GM19438 (cell line): ENCODE measurements at regions not wholly inside any gene's neighbourhood (a gene's known extent, or its start where the extent isn't known, plus 50 kb on each side); places are given as distances from the start of the nearest gene placed in this dataset.

Experiments used
- ATAC-seq: cut with Tn5 transposase; IDR thresholded peaks from one replicate; pipeline ENCODE4 v1.9.1; 2021; ENCODE audit warnings: low read depth; ENCODE audit not compliant: unreplicated experiment

DNA sequence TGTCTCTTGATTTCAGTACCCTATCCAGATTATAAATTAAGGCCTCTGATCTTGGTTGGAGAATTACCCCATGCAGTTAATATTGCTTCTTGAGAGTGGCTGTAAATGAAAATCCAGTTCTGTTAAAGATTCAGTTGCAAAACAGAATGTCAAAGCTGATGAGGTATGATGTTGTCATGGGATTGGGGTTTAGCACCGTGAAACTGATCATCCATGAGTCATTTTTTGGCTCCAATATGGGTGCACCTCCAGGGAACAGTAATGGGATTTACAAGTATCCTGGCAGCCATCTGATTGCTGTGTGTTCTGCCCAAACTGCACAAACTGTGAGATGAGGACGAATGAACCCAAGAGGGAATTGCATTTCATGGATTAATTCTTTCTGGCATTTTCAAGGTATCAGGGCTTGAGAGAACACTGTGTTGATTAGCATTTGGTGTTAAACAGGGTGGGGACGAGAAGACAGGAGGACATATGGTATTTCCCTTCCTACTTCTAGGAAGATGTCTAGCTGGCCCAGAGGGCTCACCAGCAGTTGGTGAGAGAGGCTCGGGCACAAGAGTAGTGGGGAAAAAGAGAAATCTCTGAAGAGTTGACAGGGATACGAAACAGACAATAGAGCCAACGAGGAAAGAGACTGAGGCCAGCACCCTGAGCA lies 214.7 kb downstream of the GAS1 start:
- ATAC-seq = no peak

DNA sequence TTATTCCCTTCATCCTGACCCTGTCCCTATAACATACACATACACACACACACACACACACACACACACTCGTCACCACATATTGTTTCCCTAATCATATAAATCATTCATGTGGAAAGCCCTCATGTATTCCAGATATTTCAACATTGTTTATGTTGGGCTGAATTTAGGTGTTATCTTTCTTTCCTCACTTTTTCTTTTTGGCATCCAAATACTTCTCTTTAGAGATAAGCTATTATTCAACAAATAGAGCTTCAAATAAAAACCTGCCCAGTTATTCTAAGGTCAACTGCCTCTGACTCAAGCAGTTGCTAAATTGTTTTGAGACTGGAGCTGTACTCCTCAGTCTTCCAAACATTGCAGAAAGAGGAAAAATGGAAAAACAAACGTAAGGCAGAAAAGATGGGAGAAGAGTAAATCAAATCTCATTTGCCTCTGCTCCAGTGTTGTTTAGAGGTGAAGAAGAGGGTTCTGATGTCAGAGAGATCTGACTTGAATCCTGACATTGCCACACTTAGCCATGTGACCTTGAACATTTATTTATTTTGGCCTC lies 215.7 kb downstream of the GAS1 start:
- ATAC-seq = no peak

- ATAC-seq = no peak
Observed at GRCh38 chr9:86730163-86730928, 217.0 kb downstream of the GAS1 start.

DNA sequence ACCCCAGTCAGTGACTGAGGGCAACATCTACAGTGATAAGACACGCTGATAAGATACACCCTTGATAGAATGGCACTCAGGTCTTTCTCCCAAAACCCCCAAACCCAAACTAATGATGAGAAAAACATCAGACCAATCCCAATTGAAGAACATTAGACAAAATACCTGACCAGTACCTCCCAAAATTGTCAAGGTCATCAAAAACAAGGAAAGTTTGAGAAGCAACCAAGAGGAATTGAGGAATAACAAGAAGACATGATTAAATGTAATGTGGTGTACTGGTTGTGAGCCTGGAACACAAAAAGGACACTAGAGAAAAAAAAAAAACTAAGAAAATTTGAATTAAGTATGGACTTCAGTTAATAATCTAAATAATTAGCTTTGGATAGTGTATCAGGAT lies 222.8 kb downstream of the GAS1 start:
- ATAC-seq = no peak

DNA sequence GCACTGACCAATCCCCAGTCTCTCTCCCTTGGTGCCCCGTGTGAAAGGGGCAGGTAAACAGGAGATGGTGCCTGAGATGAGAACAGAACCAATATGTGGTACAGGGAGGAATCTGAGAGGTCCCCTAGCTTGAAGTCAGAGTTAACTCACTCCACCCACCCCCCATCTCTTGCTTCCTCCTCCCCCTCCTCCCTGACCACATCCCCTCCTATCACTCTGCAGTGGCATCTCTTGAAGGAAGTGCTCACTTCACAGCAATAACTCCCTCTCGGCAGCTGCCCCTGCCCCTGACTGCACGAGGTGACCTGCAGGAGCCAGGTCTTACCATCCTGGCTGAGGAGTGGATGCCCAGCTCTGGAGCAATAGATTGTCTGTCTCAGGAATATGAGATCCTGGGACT lies 224.0 kb downstream of the GAS1 start:
- no peak for ATAC-seq

GRCh38 chr9:86722706-86723075 lies 224.6 kb downstream of the GAS1 start:
- ATAC-seq = no peak

GRCh38 chr9:86721843-86722705 lies 225.2 kb downstream of the GAS1 start:
- no peak for ATAC-seq

- ATAC-seq = no peak
Observed at GRCh38 chr9:86721226-86721781, 226.0 kb downstream of the GAS1 start.

DNA sequence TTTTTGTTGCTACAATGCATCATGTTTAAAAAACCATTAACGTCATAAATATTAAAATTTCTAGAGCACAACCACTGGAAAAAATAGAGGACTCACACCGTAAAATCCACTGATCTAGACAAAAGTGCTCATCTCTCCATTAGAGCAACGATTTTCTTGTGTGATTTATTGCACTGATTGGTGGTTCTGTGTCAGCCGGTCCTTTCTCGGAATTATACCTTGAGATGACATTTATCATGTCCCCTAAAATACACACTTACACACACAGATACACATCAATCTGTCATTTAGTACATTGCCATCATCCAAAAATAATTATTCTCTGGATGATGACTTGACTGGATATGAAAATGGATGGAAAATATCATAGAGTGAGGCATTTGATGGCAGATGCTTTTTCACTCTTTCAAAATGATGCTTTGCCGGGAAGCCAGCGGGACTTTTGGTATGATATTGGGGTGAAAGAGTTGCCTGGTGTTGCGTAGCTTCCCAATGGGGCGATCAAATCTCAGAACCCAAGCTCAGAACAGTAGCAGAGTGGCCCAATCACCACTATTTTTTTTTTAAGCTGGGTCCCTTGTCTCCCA lies 226.6 kb downstream of the GAS1 start:
- no peak for ATAC-seq

DNA sequence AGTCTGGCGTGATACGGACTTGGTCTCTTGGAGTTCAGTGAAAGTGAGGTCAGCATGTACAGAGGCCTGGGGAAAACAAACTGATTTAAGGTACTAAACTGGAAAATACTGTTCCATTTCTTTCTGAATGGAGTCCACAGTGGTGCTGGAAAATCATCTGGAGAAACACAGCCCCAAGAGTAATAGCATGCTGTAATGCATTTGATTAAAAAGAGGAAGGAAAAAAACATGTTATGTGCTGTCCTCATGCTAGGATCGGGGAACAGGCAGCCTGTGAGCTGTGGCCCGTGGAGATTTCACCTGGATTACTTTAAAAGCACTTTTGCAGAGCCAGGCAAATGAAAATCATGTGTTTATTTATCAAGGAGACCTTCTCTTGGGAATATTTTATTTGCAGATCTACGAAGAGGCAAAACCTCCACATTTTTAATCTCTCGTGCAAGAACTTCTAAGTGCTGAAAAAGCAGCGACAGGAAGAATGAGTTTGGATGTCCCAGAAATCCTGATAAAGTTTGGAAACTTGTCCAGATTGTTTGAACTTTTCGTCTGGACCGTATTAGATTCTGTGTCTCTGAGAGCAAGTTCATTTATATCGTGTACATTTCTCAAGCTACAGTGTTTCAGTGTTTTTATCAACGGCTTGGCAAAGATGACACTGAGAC lies 228.8 kb downstream of the GAS1 start:
- ATAC-seq = no peak

DNA sequence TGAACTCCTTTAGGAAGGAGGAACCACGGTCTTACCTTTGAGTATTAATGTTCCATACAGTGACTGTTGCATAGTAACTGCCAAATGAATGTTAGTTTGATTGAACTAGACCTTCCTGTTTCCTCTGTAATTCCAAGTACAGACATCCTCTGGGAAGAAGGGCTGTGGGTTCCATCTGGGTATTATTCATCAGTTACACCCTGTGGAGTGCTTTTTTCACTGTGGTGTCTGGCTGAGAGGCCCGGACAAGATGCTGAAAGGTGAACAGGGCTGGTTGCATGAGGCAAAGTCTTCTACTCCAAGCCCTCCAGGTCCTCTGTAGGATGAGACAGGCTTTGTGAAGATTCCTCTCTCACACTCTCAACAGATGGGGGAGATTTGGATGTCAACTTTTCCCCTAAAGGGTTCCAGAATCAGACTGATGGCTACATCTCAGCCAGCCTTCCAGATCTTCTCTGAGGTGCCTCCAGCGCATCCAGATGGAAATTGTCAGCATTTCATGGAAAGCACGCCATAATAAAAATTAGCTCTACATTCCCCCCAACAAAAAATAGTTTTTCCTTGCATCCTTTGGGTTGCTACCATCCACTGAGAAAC lies 230.9 kb downstream of the GAS1 start:
- no peak for ATAC-seq

GRCh38 chr9:86714999-86715398 lies 232.3 kb downstream of the GAS1 start:
- no peak for ATAC-seq

DNA sequence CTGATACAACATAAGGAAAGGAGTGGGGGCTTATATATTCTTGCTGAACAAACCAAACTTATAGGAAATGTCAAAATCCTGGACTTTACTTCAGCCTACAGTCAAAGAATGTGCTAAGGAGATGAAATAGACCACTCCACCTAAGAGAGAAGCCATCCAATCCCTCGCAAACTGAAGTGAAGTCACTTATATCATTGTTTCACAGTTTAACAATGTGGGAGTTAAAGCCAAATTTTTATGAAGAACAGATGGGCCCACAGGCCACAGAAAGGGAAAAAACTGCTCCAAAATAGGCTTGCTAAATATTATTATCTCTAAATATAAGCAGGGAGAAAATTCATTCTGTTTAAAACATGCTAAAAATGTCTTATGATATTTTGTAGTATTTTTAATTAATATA lies 233.3 kb downstream of the GAS1 start:
- ATAC-seq = no peak

GRCh38 chr9:86713470-86713869 lies 233.8 kb downstream of the GAS1 start:
- no peak for ATAC-seq

DNA sequence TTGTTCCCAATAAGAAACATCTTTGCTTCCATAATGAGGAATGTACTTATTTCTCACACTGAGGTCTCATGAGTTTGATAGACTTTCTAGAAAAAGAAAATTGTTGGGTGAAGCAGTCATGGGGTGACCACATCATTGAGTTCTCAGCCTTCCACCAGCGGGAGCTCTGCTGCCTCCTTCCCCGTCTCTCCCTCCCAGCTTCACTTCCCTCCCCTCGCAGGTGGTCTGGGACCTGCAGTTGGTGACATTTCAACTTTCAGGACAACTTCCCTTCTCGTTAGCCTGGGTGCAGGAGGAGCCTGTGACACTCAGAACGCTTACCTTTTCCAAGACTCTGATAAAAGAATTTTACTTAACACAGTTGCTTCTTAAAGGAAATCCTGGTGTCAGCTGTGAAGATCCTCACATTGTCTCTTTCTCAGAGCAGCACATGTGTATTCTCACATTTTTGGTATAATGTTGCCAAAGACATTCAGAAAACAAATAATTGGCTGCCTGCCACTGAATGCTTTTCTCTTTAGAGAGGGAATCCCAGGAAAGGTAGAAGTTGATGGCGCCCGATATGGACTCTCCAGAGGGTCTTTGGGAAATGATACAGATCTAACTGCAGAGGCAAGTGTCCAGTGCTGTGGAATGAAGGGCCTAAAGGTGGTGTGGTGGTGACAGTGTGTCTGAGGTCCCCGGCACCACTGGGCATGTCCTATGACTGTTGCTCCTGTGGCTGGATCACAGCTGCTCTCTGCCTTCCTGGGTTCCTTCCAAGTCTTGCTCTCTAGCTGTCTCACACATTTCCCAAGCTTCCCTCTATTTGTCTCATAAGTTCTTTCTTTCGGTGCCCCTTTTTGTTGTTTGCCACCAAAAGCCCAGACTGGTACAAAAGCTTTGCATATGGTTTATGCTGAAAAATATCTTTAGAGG lies 238.1 kb downstream of the GAS1 start:
- ATAC-seq = no peak

GRCh38 chr9:86707932-86708510 lies 239.3 kb downstream of the GAS1 start:
- no peak for ATAC-seq

GRCh38 chr9:86706391-86706790 lies 240.9 kb downstream of the GAS1 start:
- no peak for ATAC-seq

DNA sequence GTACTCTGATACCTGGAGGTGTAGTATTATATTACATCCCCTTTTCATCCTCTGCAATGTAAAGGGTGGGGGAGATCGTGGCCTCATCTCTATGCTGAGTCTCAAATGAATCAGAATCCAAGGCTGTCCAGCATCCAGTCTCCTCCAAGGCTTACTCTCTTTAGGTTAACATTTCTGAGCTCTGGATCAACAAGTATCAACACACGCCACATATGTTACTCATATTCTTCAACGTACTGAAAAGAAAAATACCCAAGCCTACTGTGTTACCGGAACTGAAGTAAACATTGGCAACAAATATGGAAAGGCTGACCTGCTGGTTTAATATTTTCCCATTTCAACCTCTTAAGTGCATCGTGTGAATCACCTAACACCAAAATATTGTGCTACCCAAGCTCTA lies 241.8 kb downstream of the GAS1 start:
- ATAC-seq = no peak
